Mesendoderm (in vitro differentiated cells): ENCODE measurements at regions not wholly inside any gene's neighbourhood (a gene's known extent, or its start where the extent isn't known, plus 50 kb on each side); places are given as distances from the start of the nearest gene placed in this dataset.

Source experiments
- DNase-seq: peaks from one replicate; pipeline ENCODE4 v3.0.0; 2013
- H2AK5ac ChIP-seq: 2 replicates; pipeline ENCODE4 v1.6.1; 2013; ENCODE audit warnings: low read length, inconsistent platforms
- H2BK120ac ChIP-seq: 2 replicates; pipeline ENCODE4 v1.6.1; 2013; ENCODE audit warnings: low read depth, mild to moderate bottlenecking, low read length, moderate library complexity, mixed read lengths
- H2BK15ac ChIP-seq: replicated peaks from 2 replicates; pipeline ENCODE4 v1.6.1; 2013; ENCODE audit warnings: low read depth, mild to moderate bottlenecking, moderate library complexity
- H2BK5ac ChIP-seq: 2 replicates; pipeline ENCODE4 v1.6.1; 2013; ENCODE audit warnings: low read length, inconsistent platforms
- H3K18ac ChIP-seq: 2 replicates; pipeline ENCODE4 v1.6.1; 2013; ENCODE audit warnings: mild to moderate bottlenecking, low read length, mixed read lengths
- H3K23ac ChIP-seq: one replicate; pipeline ENCODE4 v1.6.1; 2013; ENCODE audit warnings: low read length
- H3K27ac ChIP-seq: 2 replicates; pipeline ENCODE4 v1.5.1; 2013; ENCODE audit warnings: low read depth, mild to moderate bottlenecking, inconsistent platforms, low read length, moderate library complexity
- H3K27me3 ChIP-seq: 2 replicates; pipeline ENCODE4 v1.6.1; 2013; ENCODE audit warnings: low read length, control low read depth, mild to moderate bottlenecking, inconsistent platforms; ENCODE audit not compliant: insufficient read depth, poor library complexity
- H3K36me3 ChIP-seq: 2 replicates; pipeline ENCODE4 v1.6.1; 2013; ENCODE audit warnings: low read length, inconsistent platforms; ENCODE audit not compliant: control insufficient read depth, insufficient read depth
- H3K4ac ChIP-seq: one replicate; pipeline ENCODE4 v1.6.1; 2013; ENCODE audit warnings: low read depth, mild to moderate bottlenecking, low read length, moderate library complexity
- H3K4me1 ChIP-seq: 2 replicates; pipeline ENCODE4 v1.6.1; 2013; ENCODE audit warnings: low read depth, low read length, inconsistent platforms; ENCODE audit not compliant: control insufficient read depth
- H3K4me2 ChIP-seq: 2 replicates; pipeline ENCODE4 v1.6.1; 2013; ENCODE audit warnings: low read length
- H3K4me3 ChIP-seq: 2 replicates; pipeline ENCODE4 v1.5.1; 2013; ENCODE audit warnings: mild to moderate bottlenecking, low read length
- H3K56ac ChIP-seq: one replicate; pipeline ENCODE4 v1.6.1; 2013; ENCODE audit warnings: low read length
- H3K79me1 ChIP-seq: 2 replicates; pipeline ENCODE4 v1.6.1; 2013; ENCODE audit warnings: low read length, inconsistent platforms
- H3K79me2 ChIP-seq: 2 replicates; pipeline ENCODE4 v1.6.1; 2013; ENCODE audit warnings: mild to moderate bottlenecking, low read length; ENCODE audit not compliant: control insufficient read depth, insufficient read depth
- H3K9ac ChIP-seq: 2 replicates; pipeline ENCODE4 v1.6.1; 2013; ENCODE audit warnings: low read length, inconsistent platforms
- H4K5ac ChIP-seq: one replicate; pipeline ENCODE4 v1.6.1; 2013; ENCODE audit warnings: low read length
- H4K8ac ChIP-seq: one replicate; pipeline ENCODE4 v1.6.1; 2013; ENCODE audit warnings: low read depth, mild to moderate bottlenecking, control low read depth, low read length, moderate library complexity
- WGBS: extraction: QIAGEN DNeasy Blood & Tissue Kit; methylation state at CpG from one replicate; pipeline ENCODE4 v1.1.7; 2013; ENCODE audit warnings: low lambda C conversion rate, missing lambda C conversion rate; ENCODE audit not compliant: insufficient coverage; ENCODE audit errors: extremely low coverage; 5-methylcytosine and 5-hydroxymethylcytosine counted together

DNA sequence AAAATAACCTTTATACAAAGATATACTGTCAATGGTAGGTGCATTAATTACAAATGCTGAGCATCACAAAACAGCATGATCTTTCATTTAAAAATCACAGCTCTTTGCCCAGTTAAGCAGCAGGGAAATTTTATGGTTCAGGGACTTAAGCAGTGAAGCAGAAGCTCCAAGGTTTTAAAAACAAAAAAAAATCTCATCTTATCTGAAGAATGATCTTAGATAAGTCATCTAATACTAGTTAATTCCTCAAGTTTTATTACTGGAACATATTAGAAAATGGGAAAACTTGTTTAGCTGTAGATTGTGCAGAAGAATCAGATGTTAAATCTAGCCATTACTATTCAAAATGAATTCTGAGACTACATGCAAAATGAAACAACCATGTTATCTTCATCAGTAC is 289.9 kb downstream of the GASK1B start:
- H4K5ac ChIP-seq, result no peak overlapping the region
- no peak overlapping the region for H3K9ac ChIP-seq
- no peaks in the 10 kb centered on the region for H3K79me2 ChIP-seq
- DNase-seq, result no peak
- H3K27ac ChIP-seq, result no peak overlapping the region
- H3K4me1 ChIP-seq, result no peaks in the 10 kb centered on the region
- H3K4me3 ChIP-seq, result no peak overlapping the region
- no peaks in the 10 kb centered on the region for H3K36me3 ChIP-seq
- H3K56ac ChIP-seq, result no peak overlapping the region
- no peak overlapping the region for H3K4me2 ChIP-seq
- no peak overlapping the region for H3K23ac ChIP-seq
- no peaks in the 10 kb centered on the region for H3K79me1 ChIP-seq
- H2BK120ac ChIP-seq, result no peak overlapping the region
- no peak overlapping the region for H2AK5ac ChIP-seq
- H3K27me3 ChIP-seq, result no peaks in the 10 kb centered on the region
- no peak overlapping the region for H3K4ac ChIP-seq
- H2BK15ac ChIP-seq, result no peak overlapping the region
- H3K18ac ChIP-seq, result no peak overlapping the region
- no peak overlapping the region for H2BK5ac ChIP-seq
- no peak overlapping the region for H4K8ac ChIP-seq

DNA sequence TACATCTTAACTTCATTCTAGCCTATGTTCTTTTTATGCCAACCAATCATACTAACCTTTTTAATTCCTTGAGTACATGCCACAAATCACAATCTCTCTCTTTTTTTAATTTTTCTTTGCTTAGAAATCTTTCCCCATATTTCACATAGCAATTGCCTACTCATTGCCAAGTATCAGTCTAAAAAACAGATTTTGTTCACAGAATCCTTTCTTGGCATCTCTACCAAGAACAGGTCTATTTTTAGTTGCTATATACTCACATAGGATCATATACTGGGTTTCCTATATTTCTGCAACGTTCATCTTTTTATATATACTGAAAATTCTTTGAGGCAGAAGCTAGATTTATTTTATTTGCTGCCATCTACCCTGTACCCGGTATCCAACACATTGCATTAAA is 292.1 kb downstream of the GASK1B start:
- Histone ChIP-seq H3K4me1 (no peaks in the 10 kb centered on the region), H3K4ac (no peak overlapping the region), H3K79me1 (no peaks in the 10 kb centered on the region), H4K8ac (no peak overlapping the region), H2AK5ac (no peak overlapping the region), H2BK15ac (no peak overlapping the region), H3K4me2 (no peak overlapping the region), H2BK120ac (no peak overlapping the region), H3K4me3 (no peak overlapping the region), H3K18ac (no peak overlapping the region), H3K27me3 (no peaks in the 10 kb centered on the region), H3K27ac (no peak overlapping the region), H3K56ac (no peak overlapping the region), H3K23ac (no peak overlapping the region), H2BK5ac (no peak overlapping the region), H4K5ac (no peak overlapping the region), H3K36me3 (no peaks in the 10 kb centered on the region), H3K9ac (no peak overlapping the region), H3K79me2 (no peaks in the 10 kb centered on the region)
- DNase-seq, result no peak
- WGBS, result no CpG with 5 or more reads among the region's 2 CpGs

DNA sequence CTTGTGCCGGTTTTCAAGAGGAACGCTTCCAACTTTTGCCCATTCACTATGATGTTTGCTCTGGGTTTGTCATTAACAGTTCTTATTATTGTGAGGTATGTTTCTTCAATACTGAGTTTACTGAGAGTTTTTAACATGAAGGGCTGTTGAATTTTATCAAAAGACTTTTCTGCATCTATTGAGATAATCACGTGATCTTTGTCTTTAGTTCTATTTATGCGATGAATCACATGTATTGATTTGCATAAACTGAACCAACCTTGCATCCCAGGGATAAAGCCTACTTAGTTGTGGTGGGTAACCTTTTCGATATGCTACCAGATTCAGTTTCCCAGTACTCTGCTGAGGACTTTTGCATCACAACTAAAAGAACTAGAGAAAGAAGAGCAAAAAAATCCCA is 318.0 kb downstream of the GASK1B start:
- Histone ChIP-seq H3K4me2 (no peak overlapping the region), H3K18ac (no peak overlapping the region), H2AK5ac (no peak overlapping the region), H2BK120ac (no peak overlapping the region), H4K8ac (no peak overlapping the region), H3K27me3 (no peaks in the 10 kb centered on the region), H2BK15ac (no peak overlapping the region), H2BK5ac (no peak overlapping the region), H3K23ac (no peak overlapping the region), H3K4ac (no peak overlapping the region), H3K79me2 (no peaks in the 10 kb centered on the region), H3K36me3 (no peaks in the 10 kb centered on the region), H3K4me1 (no peaks in the 10 kb centered on the region), H3K27ac (no peak overlapping the region), H3K9ac (no peak overlapping the region), H3K4me3 (no peak overlapping the region), H4K5ac (no peak overlapping the region), H3K79me1 (no peaks in the 10 kb centered on the region), H3K56ac (no peak overlapping the region)
- no CpG with 5 or more reads among the region's 5 CpGs for WGBS
- DNase-seq, result no peak

GRCh38 chr4:157840648-157841047 is 332.2 kb downstream of the GASK1B start:
- H2BK5ac ChIP-seq, result no peak overlapping the region
- no peak overlapping the region for H3K9ac ChIP-seq
- no peak overlapping the region for H2AK5ac ChIP-seq
- no peaks in the 10 kb centered on the region for H3K27me3 ChIP-seq
- H2BK15ac ChIP-seq, result no peak overlapping the region
- H3K4me2 ChIP-seq, result no peak overlapping the region
- H4K5ac ChIP-seq, result no peak overlapping the region
- DNase-seq, result no peak
- H3K79me1 ChIP-seq, result no peaks in the 10 kb centered on the region
- H3K18ac ChIP-seq, result no peak overlapping the region
- H3K23ac ChIP-seq, result no peak overlapping the region
- H3K79me2 ChIP-seq, result no peaks in the 10 kb centered on the region
- no peak overlapping the region for H3K4me3 ChIP-seq
- H3K36me3 ChIP-seq, result no peaks in the 10 kb centered on the region
- H3K4me1 ChIP-seq, result no peaks in the 10 kb centered on the region
- no peak overlapping the region for H3K56ac ChIP-seq
- H4K8ac ChIP-seq, result no peak overlapping the region
- H3K4ac ChIP-seq, result no peak overlapping the region
- H3K27ac ChIP-seq, result no peak overlapping the region
- no peak overlapping the region for H2BK120ac ChIP-seq

DNA sequence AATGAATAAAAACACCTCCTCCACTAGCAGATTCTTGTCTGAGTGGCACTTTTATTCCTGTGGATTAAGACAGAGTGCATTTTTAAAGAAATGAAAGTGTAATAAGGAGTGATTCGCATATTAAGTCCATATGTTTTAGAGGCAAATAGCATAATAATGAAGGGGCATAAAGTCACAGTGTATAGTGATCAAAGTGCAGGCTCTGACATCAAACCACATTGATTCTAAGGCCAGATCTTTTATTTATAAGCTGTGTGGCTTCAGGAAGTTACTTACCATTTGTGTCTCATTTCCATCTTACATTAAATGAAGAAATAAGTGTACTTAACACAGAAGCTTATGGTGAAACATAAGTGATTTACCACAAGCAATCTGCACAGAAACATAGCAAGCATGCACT is 332.8 kb downstream of the GASK1B start:
- Histone ChIP-seq H2BK15ac (no peak overlapping the region), H3K36me3 (no peaks in the 10 kb centered on the region), H4K5ac (no peak overlapping the region), H3K79me2 (no peaks in the 10 kb centered on the region), H3K27me3 (no peaks in the 10 kb centered on the region), H3K18ac (no peak overlapping the region), H3K4me3 (no peak overlapping the region), H3K56ac (no peak overlapping the region), H2BK5ac (no peak overlapping the region), H2AK5ac (no peak overlapping the region), H3K4me2 (no peak overlapping the region), H3K4ac (no peak overlapping the region), H3K9ac (no peak overlapping the region), H3K27ac (no peak overlapping the region), H3K79me1 (no peaks in the 10 kb centered on the region), H4K8ac (peak overlapping the region; percentile 13), H2BK120ac (no peak overlapping the region), H3K23ac (no peak overlapping the region), H3K4me1 (no peaks in the 10 kb centered on the region)
- no CpG with 5 or more reads among the region's 1 CpG for WGBS
- DNase-seq, result no peak

DNA sequence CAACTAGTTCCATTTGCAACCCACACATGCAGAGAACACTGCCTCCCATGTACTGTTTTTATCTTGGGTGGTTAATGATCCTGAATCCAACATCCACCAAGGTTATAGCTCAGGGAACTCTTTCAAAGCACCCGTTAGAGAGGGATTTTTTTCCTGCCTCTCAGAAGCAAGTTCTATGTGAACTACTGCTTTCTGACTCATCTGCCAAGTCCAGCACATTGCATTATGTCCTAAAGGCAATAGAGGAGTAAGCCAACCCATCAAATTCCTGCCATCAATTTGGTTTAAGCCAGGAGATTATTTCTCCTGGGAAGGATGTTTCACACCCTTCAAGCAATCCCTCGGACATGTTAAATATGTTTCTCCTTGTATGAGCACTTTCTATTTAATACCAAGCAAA is 334.5 kb downstream of the GASK1B start:
- Histone ChIP-seq H4K8ac (no peak overlapping the region), H3K23ac (no peak overlapping the region), H3K27me3 (no peaks in the 10 kb centered on the region), H3K9ac (no peak overlapping the region), H3K4ac (no peak overlapping the region), H3K79me1 (no peaks in the 10 kb centered on the region), H2BK120ac (no peak overlapping the region), H3K79me2 (no peaks in the 10 kb centered on the region), H3K36me3 (no peaks in the 10 kb centered on the region), H2BK5ac (no peak overlapping the region), H3K4me3 (no peak overlapping the region), H3K4me1 (no peaks in the 10 kb centered on the region), H3K56ac (no peak overlapping the region), H2AK5ac (no peak overlapping the region), H3K4me2 (no peak overlapping the region), H3K27ac (no peak overlapping the region), H2BK15ac (no peak overlapping the region), H4K5ac (no peak overlapping the region), H3K18ac (no peak overlapping the region)
- no peak for DNase-seq
- WGBS, result no CpG with 5 or more reads among the region's 2 CpGs
